SU-DHL-6 (cell line): ENCODE measurements at regions not wholly inside any gene's neighbourhood (a gene's known extent, or its start where the extent isn't known, plus 50 kb on each side); places are given as distances from the start of the nearest gene placed in this dataset.

Experiments used
- H2AFZ ChIP-seq: fragments of 200-600 bp; sonication (generic); 2 replicates; pipeline ENCODE4 v1.6.1; 2014; ENCODE audit warnings: low read depth, mild to moderate bottlenecking, moderate library complexity, mixed read lengths, antibody characterized with exemption, low read length; ENCODE audit not compliant: severe bottlenecking
- H3F3A ChIP-seq: fragments of 200-600 bp; shearing (Covaris generic); 2 replicates; pipeline ENCODE4 v1.6.0; 2016; ENCODE audit warnings: antibody characterized with exemption, mild to moderate bottlenecking; ENCODE audit not compliant: insufficient read depth
- H3K27ac ChIP-seq: fragments of 200-600 bp; sonication (generic); 2 replicates; pipeline ENCODE4 v1.5.1; 2016; ENCODE audit warnings: low read depth, mild to moderate bottlenecking, low read length, moderate library complexity, mixed read lengths
- H3K27me3 ChIP-seq: fragments of 200-600 bp; sonication (generic), shearing (Covaris generic); 2 replicates; pipeline ENCODE4 v1.6.0; 2014; ENCODE audit warnings: mild to moderate bottlenecking, low read length
- H3K36me3 ChIP-seq: fragments of 200-600 bp; sonication (generic); 2 replicates; pipeline ENCODE4 v1.6.1; 2014; ENCODE audit warnings: mild to moderate bottlenecking, low read length, mixed read lengths
- H3K4me2 ChIP-seq: fragments of 300-600, 200-600 bp; shearing (Covaris generic), sonication (generic); 2 replicates; pipeline ENCODE4 v1.6.0; 2014; ENCODE audit warnings: low read length, low read depth, mild to moderate bottlenecking; ENCODE audit not compliant: poor library complexity, severe bottlenecking
- H3K4me3 ChIP-seq: fragments of 200-600 bp; sonication (generic); 2 replicates; pipeline ENCODE4 v1.5.1; 2014; ENCODE audit warnings: antibody characterized with exemption, low read length, mild to moderate bottlenecking, mixed read lengths; ENCODE audit not compliant: insufficient read depth, poor library complexity, severe bottlenecking
- H3K79me2 ChIP-seq: fragments of 200-600 bp; sonication (generic); 2 replicates; pipeline ENCODE4 v1.6.1; 2014; ENCODE audit warnings: mild to moderate bottlenecking, low read length, moderate library complexity; ENCODE audit not compliant: insufficient read depth
- H3K9ac ChIP-seq: fragments of 200-600 bp; sonication (generic); 2 replicates; pipeline ENCODE4 v1.7.0; 2014; ENCODE audit warnings: mild to moderate bottlenecking, low read length
- H3K9me2 ChIP-seq: fragments of 200-600 bp; sonication (generic); replicated peaks from 2 replicates; pipeline ENCODE4 v1.6.1; 2014; ENCODE audit warnings: low read length; ENCODE audit not compliant: insufficient read depth
- H3K9me3 ChIP-seq: fragments of 200-600 bp; sonication (generic); 2 replicates; pipeline ENCODE4 v1.6.1; 2014; ENCODE audit warnings: low read length, mixed read lengths; ENCODE audit not compliant: insufficient read depth
- H4K20me1 ChIP-seq: fragments of 200-600 bp; sonication (generic); 2 replicates; pipeline ENCODE4 v1.6.1; 2014; ENCODE audit warnings: low read depth, mild to moderate bottlenecking, antibody characterized with exemption, low read length, moderate library complexity, mixed read lengths
- CTCF ChIP-seq: fragments of 200-600 bp; sonication (generic); IDR thresholded peaks from one replicate; pipeline ENCODE4 v1.5.1; 2017; ENCODE audit warnings: antibody characterized with exemption, mild to moderate bottlenecking, low read length, moderate library complexity; ENCODE audit not compliant: insufficient read depth, poor library complexity, severe bottlenecking
- EZH2phosphoT487 ChIP-seq: fragments of 200-600 bp; sonication (generic), shearing (Covaris generic); conservative IDR thresholded peaks from 2 replicates; pipeline ENCODE4 v1.6.1; 2018; ENCODE audit warnings: mild to moderate bottlenecking, antibody characterized with exemption, low read length, moderate library complexity, mixed read lengths

- H3K4me2 ChIP-seq = no peak overlapping the region
- no peaks in the 10 kb centered on the region for H3K27me3 ChIP-seq
- H2AFZ ChIP-seq = no peak overlapping the region
- H3K27ac ChIP-seq = no peak overlapping the region
- H3K9me3 ChIP-seq = no peaks in the 10 kb centered on the region
- no peak overlapping the region for H3K9ac ChIP-seq
- TF ChIP-seq EZH2phosphoT487 (no peak), CTCF (no peak)
- H3K9me2 ChIP-seq = no peaks in the 10 kb centered on the region
- H4K20me1 ChIP-seq = no peaks in the 10 kb centered on the region
- no peaks in the 10 kb centered on the region for H3F3A ChIP-seq
- H3K79me2 ChIP-seq = no peaks in the 10 kb centered on the region
- H3K4me3 ChIP-seq = no peak overlapping the region
- H3K36me3 ChIP-seq = no peaks in the 10 kb centered on the region
Observed at GRCh38 chr4:188414441-188414840, 275.2 kb downstream of the TRIML1 start.

DNA sequence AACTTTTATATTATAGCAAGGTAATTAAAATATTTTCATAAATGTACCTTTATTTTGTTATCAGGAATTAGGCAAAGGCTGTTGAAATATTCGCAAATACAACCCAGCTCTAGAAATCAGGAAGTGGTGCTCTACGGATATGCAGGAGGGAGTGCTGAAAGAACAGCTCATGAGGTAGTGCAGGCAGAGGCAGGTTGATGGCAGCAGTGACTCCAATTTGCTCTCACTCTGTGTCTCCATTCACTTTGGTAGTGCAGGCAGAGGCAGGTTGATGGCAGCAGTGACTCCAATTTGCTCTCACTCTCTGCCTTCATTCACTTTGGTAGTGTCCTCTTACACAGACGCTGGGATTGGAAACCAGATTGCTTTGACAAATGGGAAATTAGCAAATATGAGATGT lies 277.9 kb downstream of the TRIML1 start:
- TF ChIP-seq CTCF = no peak
- TF ChIP-seq EZH2phosphoT487 = no peak
- Histone ChIP-seq H3K27me3 (no peaks in the 10 kb centered on the region), H3K27ac (no peak overlapping the region), H3K36me3 (no peaks in the 10 kb centered on the region), H3K9me2 (no peaks in the 10 kb centered on the region), H2AFZ (no peak overlapping the region), H3K4me3 (no peak overlapping the region), H3F3A (no peaks in the 10 kb centered on the region), H3K9me3 (no peaks in the 10 kb centered on the region), H4K20me1 (no peaks in the 10 kb centered on the region), H3K79me2 (no peaks in the 10 kb centered on the region), H3K9ac (no peak overlapping the region), H3K4me2 (no peak overlapping the region)

DNA sequence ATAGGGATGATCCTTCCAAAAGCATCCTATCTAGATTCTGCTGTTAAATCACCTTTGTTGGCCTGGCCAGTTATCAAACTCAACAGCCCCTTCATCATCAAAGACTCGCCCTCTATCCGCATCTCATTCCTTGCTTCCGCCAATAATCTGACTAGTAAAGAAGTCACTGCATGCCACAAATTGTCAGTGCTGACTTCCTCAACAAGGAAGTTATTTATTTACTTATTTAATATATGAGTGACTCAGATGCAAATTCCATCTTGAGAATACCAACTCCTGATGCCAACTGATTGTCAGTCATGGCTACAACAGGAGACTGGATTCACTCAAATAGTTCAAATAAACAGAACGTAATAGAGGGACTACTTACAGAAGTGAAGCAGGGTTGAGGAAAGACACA lies 283.8 kb downstream of the TRIML1 start:
- no peak overlapping the region for H2AFZ ChIP-seq
- H3K27ac ChIP-seq = no peak overlapping the region
- no peaks in the 10 kb centered on the region for H3F3A ChIP-seq
- H3K4me2 ChIP-seq = no peak overlapping the region
- H3K36me3 ChIP-seq = no peaks in the 10 kb centered on the region
- H3K9me3 ChIP-seq = no peaks in the 10 kb centered on the region
- no peaks in the 10 kb centered on the region for H3K79me2 ChIP-seq
- no peaks in the 10 kb centered on the region for H4K20me1 ChIP-seq
- TF ChIP-seq CTCF (no peak), EZH2phosphoT487 (no peak)
- no peak overlapping the region for H3K4me3 ChIP-seq
- H3K27me3 ChIP-seq = no peaks in the 10 kb centered on the region
- H3K9me2 ChIP-seq = no peaks in the 10 kb centered on the region
- no peak overlapping the region for H3K9ac ChIP-seq

DNA sequence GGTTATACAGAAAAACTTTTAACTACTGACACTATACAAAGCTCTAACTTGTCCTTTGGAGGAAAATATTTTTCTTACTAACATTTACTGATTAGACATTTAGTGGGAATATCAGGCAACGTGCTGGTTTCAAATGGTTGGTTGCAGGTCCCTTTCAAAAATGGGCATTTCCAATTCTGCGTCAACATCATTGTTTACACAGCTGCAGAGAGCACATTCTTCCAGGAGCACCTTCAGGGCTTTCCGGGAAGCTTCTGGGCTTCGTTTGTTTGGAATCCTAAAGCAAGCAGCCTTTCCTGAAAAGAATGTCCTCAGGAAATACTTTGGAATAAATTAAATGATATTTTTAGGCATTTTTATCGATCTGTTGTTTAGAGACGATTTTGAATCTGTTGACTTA lies 289.7 kb downstream of the TRIML1 start:
- no peaks in the 10 kb centered on the region for H3K27me3 ChIP-seq
- no peaks in the 10 kb centered on the region for H3K9me3 ChIP-seq
- H3K9me2 ChIP-seq = no peaks in the 10 kb centered on the region
- TF ChIP-seq CTCF (no peak), EZH2phosphoT487 (no peak)
- H3F3A ChIP-seq = no peaks in the 10 kb centered on the region
- no peak overlapping the region for H2AFZ ChIP-seq
- H3K4me2 ChIP-seq = no peak overlapping the region
- H3K4me3 ChIP-seq = no peak overlapping the region
- no peak overlapping the region for H3K27ac ChIP-seq
- H3K79me2 ChIP-seq = no peaks in the 10 kb centered on the region
- no peaks in the 10 kb centered on the region for H3K36me3 ChIP-seq
- H4K20me1 ChIP-seq = no peaks in the 10 kb centered on the region
- H3K9ac ChIP-seq = no peak overlapping the region
